Caco-2 (cell line): ENCODE measurements at regions not wholly inside any gene's neighbourhood (a gene's known extent, or its start where the extent isn't known, plus 50 kb on each side); places are given as distances from the start of the nearest gene placed in this dataset.

ENCODE experiments used
- BruUV-seq: library from RNA; stranded (reverse); fragments of 400-500 nt; replicated peaks from 2 replicates; lab custom pipeline; 2021; lab: Mats Ljungman, UMichigan
- CTCF ChIA-PET: fragments of 300-600 bp; sonication (Branson Sonifier 250); formaldehyde crosslinking; loops from one replicate; lab custom pipeline; 2022; ENCODE audit warnings: antibody characterized with exemption; lab: Charles Lee
- POLR2A ChIA-PET: fragments of 300-600 bp; sonication (Branson Sonifier 250); formaldehyde crosslinking; loops from one replicate; lab custom pipeline; 2022; ENCODE audit warnings: antibody characterized with exemption; lab: Charles Lee
- DNase-seq, 2 experiments: peaks; one replicate each; pipeline versions ENCODE4 v3.0.0 to v3.0.0-alpha.2; 2020 to 2022
- H3K27me3 ChIP-seq: replicated peaks from 2 replicates; pipeline ENCODE4 v1.6.0; 2011; ENCODE audit warnings: low read length; ENCODE audit not compliant: control insufficient read depth, insufficient read depth
- H3K36me3 ChIP-seq: 2 replicates; pipeline ENCODE4 v1.5.1; 2011; ENCODE audit warnings: low read length; ENCODE audit not compliant: control insufficient read depth, insufficient read depth
- H3K4me1 ChIP-seq: fragments of 250-450 bp; sonication (Bioruptor Pico); 2 replicates; pipeline ENCODE4 v1.5.1; 2020; ENCODE audit warnings: mild to moderate bottlenecking
- H3K4me3 ChIP-seq: 2 replicates; pipeline ENCODE4 v1.5.1; 2011; ENCODE audit warnings: low read depth, mild to moderate bottlenecking, control low read depth, low read length
- H3K9me3 ChIP-seq: fragments of 250-450 bp; sonication (Bioruptor Pico); 2 replicates; pipeline ENCODE4 v1.5.1; 2020; ENCODE audit warnings: mild to moderate bottlenecking, moderate library complexity
- H3K27ac Mint-ChIP-seq: one replicate; pipeline ENCODE4 v1.8.0; 2022; ENCODE audit warnings: mixed read lengths; ENCODE audit not compliant: unreplicated experiment
- H3K27me3 Mint-ChIP-seq: one replicate; pipeline ENCODE4 v1.8.0; 2022; ENCODE audit warnings: mixed read lengths; ENCODE audit not compliant: insufficient read depth, unreplicated experiment
- H3K36me3 Mint-ChIP-seq: one replicate; pipeline ENCODE4 v1.8.0; 2022; ENCODE audit warnings: mild to moderate bottlenecking, mixed read lengths; ENCODE audit not compliant: insufficient read depth, unreplicated experiment
- H3K4me1 Mint-ChIP-seq: one replicate; pipeline ENCODE4 v1.8.0; 2022; ENCODE audit warnings: low read depth, mixed read lengths; ENCODE audit not compliant: unreplicated experiment
- H3K4me3 Mint-ChIP-seq: one replicate; pipeline ENCODE4 v1.8.0; 2022; ENCODE audit warnings: mild to moderate bottlenecking, moderate library complexity, mixed read lengths; ENCODE audit not compliant: unreplicated experiment
- H3K9me3 Mint-ChIP-seq: one replicate; pipeline ENCODE4 v1.8.0; 2022; ENCODE audit warnings: mixed read lengths; ENCODE audit not compliant: unreplicated experiment
- CTCF ChIP-seq, 2 experiments: fragments of 200-600 bp in 1 of 2; IDR thresholded peaks; 1 replicate in 1 of 2; 2 replicates in 1 of 2; pipeline versions ENCODE4 v1.5.1 to v1.8.0; 2011 to 2022; ENCODE audit warnings: antibody characterized with exemption in 1 of 2, control low read depth in 1 of 2, inconsistent platforms in 1 of 2, low read depth in 1 of 2, low read length in 1 of 2, mild to moderate bottlenecking in 1 of 2, moderate library complexity in 1 of 2; ENCODE audit not compliant: insufficient read depth in 1 of 2, severe bottlenecking in 1 of 2, unreplicated experiment in 1 of 2
- intact Hi-C: fragments of 100-400 bp; cut with micrococcal nuclease; formaldehyde crosslinking; loops from one replicate; pipeline ENCODE4 v1.10.0; 2022; ENCODE audit not compliant: unreplicated experiment

GRCh38 chr16:85290626-85291301 is 178.5 kb upstream of the CIBAR2 start:
- Mint-ChIP-seq H3K27ac (no peak overlapping the region), H3K36me3 (no peaks in the 10 kb centered on the region), H3K9me3 (no peaks in the 10 kb centered on the region), H3K4me3 (no peak overlapping the region), H3K4me1 (no peaks in the 10 kb centered on the region), H3K27me3 (no peaks in the 10 kb centered on the region)
- no peak for TF ChIP-seq CTCF (IDR thresholded peaks at IDR 0.05; ENCODE audit: insufficient read depth in 1 of 2, low read depth in 1 of 2, low read length in 1 of 2, severe bottlenecking in 1 of 2, unreplicated experiment in 1 of 2)
- no peak for DNase-seq
- Histone ChIP-seq H3K36me3 (no peaks in the 10 kb centered on the region), H3K4me3 (no peak overlapping the region), H3K4me1 (peaks cover 5% of the 10 kb centered on the region; the same call in 1 of the 2 replicates), H3K9me3 (no peaks in the 10 kb centered on the region), H3K27me3 (no peaks in the 10 kb centered on the region)
- ChIA-PET CTCF (no interaction called here), POLR2A (no interaction called here)
- BruUV-seq, result no TSS peak
- intact Hi-C loops, result no loop called here

- H3K36me3 ChIP-seq, result no peaks in the 10 kb centered on the region
These were observed 179.3 kb upstream of the CIBAR2 start for GRCh38 chr16:85291302-85292148.

More at GRCh38 chr16:85291302-85292148, 179.3 kb upstream of the CIBAR2 start:
- H3K36me3 Mint-ChIP-seq, result peaks cover under 1% of the 10 kb centered on the region
- H3K27ac Mint-ChIP-seq, result no peak overlapping the region
- no peaks in the 10 kb centered on the region for H3K27me3 Mint-ChIP-seq
- H3K9me3 ChIP-seq, result no peaks in the 10 kb centered on the region
- no TSS peak for BruUV-seq
- intact Hi-C loops, result no loop called here
- no peak overlapping the region for H3K4me3 ChIP-seq
- TF ChIP-seq CTCF (IDR thresholded peaks at IDR 0.05; ENCODE audit: insufficient read depth in 1 of 2, low read depth in 1 of 2, low read length in 1 of 2, severe bottlenecking in 1 of 2, unreplicated experiment in 1 of 2), result no peak
- no peaks in the 10 kb centered on the region for H3K27me3 ChIP-seq
- no peaks in the 10 kb centered on the region for H3K9me3 Mint-ChIP-seq
- peaks cover under 1% of the 10 kb centered on the region for H3K4me1 Mint-ChIP-seq
- H3K4me3 Mint-ChIP-seq, result no peak overlapping the region
- peak in 1 of 2 experiments; percentile 46 for DNase-seq
- peaks cover 5% of the 10 kb centered on the region; the same call in 1 of the 2 replicates for H3K4me1 ChIP-seq
- ChIA-PET CTCF (interaction anchor here (0.7 kb wide), 1 partner anchor 345 kb away, joined by 5 read pairs; no protein-coding TSS in a partner anchor), POLR2A (interaction anchor here (0.6 kb wide), 1 partner anchor 145 kb away, joined by 3 read pairs; no protein-coding TSS in a partner anchor)
